ENCODE measurements at regions not wholly inside any gene's neighbourhood (a gene's known extent, or its start where the extent isn't known, plus 50 kb on each side); places are given as distances from the start of the nearest gene placed in this dataset.

GRCh38 chr3:168859143-168859542 lies 763.4 kb upstream of the GOLIM4 start:
- TF ChIP-seq POLR2A (IDR thresholded peaks at IDR 0.05), result no peak
- no peak for TF ChIP-seq CTCF (IDR thresholded peaks at IDR 0.05)

Measured in adrenal gland (tissue), 5 donors.